K562 (cell line): ENCODE measurements at regions not wholly inside any gene's neighbourhood (a gene's known extent, or its start where the extent isn't known, plus 50 kb on each side); places are given as distances from the start of the nearest gene placed in this dataset.

ENCODE experiments used
- CBX3 ChIP-seq, 2 experiments: IDR thresholded peaks; 1 replicate in 1 of 2; 2 replicates in 1 of 2; pipeline ENCODE4 v1.6.1; 2012; ENCODE audit warnings: inconsistent platforms in 2 of 2, low read length in 2 of 2, borderline replicate concordance in 1 of 2, control low read depth in 1 of 2
- CEBPB ChIP-seq: fragments of 450-650 bp; IDR thresholded peaks from 2 replicates; pipeline ENCODE4 v1.6.1; 2016; ENCODE audit warnings: missing genetic modification characterization, missing compliant biosample characterization
- CEBPG ChIP-seq, 3 experiments: fragments of 200-800 bp in 1 of 3; sonication (Bioruptor generic) in 1 of 3; sonication (generic) in 1 of 3; formaldehyde crosslinking in 1 of 3; IDR thresholded peaks in 2 of 3; conservative IDR thresholded peaks in 1 of 3; 2 replicates each; pipeline versions ENCODE4 v1.6.1 to v1.8.0; 2016 to 2022; ENCODE audit warnings: missing compliant biosample characterization in 2 of 3, missing genetic modification characterization in 2 of 3, mild to moderate bottlenecking in 1 of 3, missing genetic modification reagents in 1 of 3
- DPF2 ChIP-seq: fragments of 450-650 bp; IDR thresholded peaks from 2 replicates; pipeline ENCODE4 v1.6.1; 2016
- EP300 ChIP-seq: IDR thresholded peaks from 2 replicates; pipeline ENCODE4 v1.6.1; 2012; ENCODE audit warnings: low read length, improper control_type of control experiment
- ETV6 ChIP-seq, 3 experiments: fragments of 150-350 bp in 1 of 3; sonication (generic) in 1 of 3; formaldehyde crosslinking in 1 of 3; IDR thresholded peaks; 2 replicates each; pipeline versions ENCODE4 v1.6.1 to v1.8.0; 2014 to 2022; ENCODE audit warnings: borderline replicate concordance in 2 of 3, low read depth in 2 of 3, antibody characterized with exemption in 1 of 3, low read length in 1 of 3, mild to moderate bottlenecking in 1 of 3, missing genetic modification reagents in 1 of 3
- FOXA3 ChIP-seq, 2 experiments: fragments of 450-650 bp in 1 of 2; sonication (generic) in 1 of 2; formaldehyde crosslinking; IDR thresholded peaks in 1 of 2; conservative IDR thresholded peaks in 1 of 2; 2 replicates each; pipeline versions ENCODE4 v1.4.0 to v1.8.0; 2020 to 2022; ENCODE audit warnings: mild to moderate bottlenecking in 2 of 2, missing genetic modification reagents in 1 of 2
- FOXK2 ChIP-seq, 2 experiments: fragments of 450-650 bp; IDR thresholded peaks in 1 of 2; conservative IDR thresholded peaks in 1 of 2; 2 replicates each; pipeline ENCODE4 v1.6.1; 2016; ENCODE audit warnings: low read depth in 2 of 2, mild to moderate bottlenecking in 1 of 2
- HSF4 ChIP-seq: fragments of 250-450 bp; sonication (Bioruptor Pico); IDR thresholded peaks from 2 replicates; pipeline ENCODE4 v2.1.2; 2022; ENCODE audit warnings: mild to moderate bottlenecking, moderate library complexity, borderline replicate concordance
- MEIS2 ChIP-seq: fragments of 450-650 bp; IDR thresholded peaks from 2 replicates; pipeline ENCODE4 v1.6.1; 2014; ENCODE audit warnings: mild to moderate bottlenecking; ENCODE audit not compliant: partially characterized antibody
- TEAD4 ChIP-seq, 2 experiments: sonication (generic) in 1 of 2; formaldehyde crosslinking in 1 of 2; IDR thresholded peaks; 2 replicates each; pipeline versions ENCODE4 v1.6.1 to v1.8.0; 2012 to 2022; ENCODE audit warnings: borderline replicate concordance in 1 of 2, inconsistent platforms in 1 of 2, low read length in 1 of 2, mild to moderate bottlenecking in 1 of 2, missing genetic modification reagents in 1 of 2
- YY1 ChIP-seq, 3 experiments: IDR thresholded peaks; 2 replicates each; pipeline ENCODE4 v1.6.1; 2011; ENCODE audit warnings: low read length in 2 of 3, mild to moderate bottlenecking in 2 of 3, moderate library complexity in 2 of 3, borderline replicate concordance in 1 of 3, control low read depth in 1 of 3, low read depth in 1 of 3; ENCODE audit not compliant: insufficient read depth in 3 of 3, insufficient replicate concordance in 2 of 3, control insufficient read depth in 1 of 3, insufficient read length in 1 of 3; ENCODE audit errors: extremely low read depth in 1 of 3
- ZKSCAN8 ChIP-seq: fragments of 200-800 bp; sonication (Bioruptor generic); IDR thresholded peaks from 2 replicates; pipeline ENCODE4 v1.6.1; 2016; ENCODE audit warnings: missing genetic modification characterization, missing compliant biosample characterization
- ZNF324 ChIP-seq: fragments of 250-450 bp; sonication (Bioruptor Pico); IDR thresholded peaks from 2 replicates; pipeline ENCODE4 v1.4.0; 2020; ENCODE audit warnings: mild to moderate bottlenecking
- ZNF586 ChIP-seq: fragments of 450-650 bp; formaldehyde crosslinking; conservative IDR thresholded peaks from 2 replicates; pipeline ENCODE4 v1.4.0; 2020; ENCODE audit warnings: mild to moderate bottlenecking, moderate library complexity
- TF ChIP-seq, protein P1 (sequence below), 2 experiments: IDR thresholded peaks in 1 of 2; conservative IDR thresholded peaks in 1 of 2; 2 replicates each; pipeline ENCODE4 v1.6.1; 2016; ENCODE audit warnings: low read depth in 2 of 2, mild to moderate bottlenecking in 1 of 2, missing compliant biosample characterization in 1 of 2, missing genetic modification characterization in 1 of 2, moderate library complexity in 1 of 2
- TF ChIP-seq, protein P2 (sequence below): fragments of 450-650 bp; IDR thresholded peaks from 2 replicates; pipeline ENCODE4 v1.6.1; 2018; ENCODE audit not compliant: partially characterized antibody

DNA sequence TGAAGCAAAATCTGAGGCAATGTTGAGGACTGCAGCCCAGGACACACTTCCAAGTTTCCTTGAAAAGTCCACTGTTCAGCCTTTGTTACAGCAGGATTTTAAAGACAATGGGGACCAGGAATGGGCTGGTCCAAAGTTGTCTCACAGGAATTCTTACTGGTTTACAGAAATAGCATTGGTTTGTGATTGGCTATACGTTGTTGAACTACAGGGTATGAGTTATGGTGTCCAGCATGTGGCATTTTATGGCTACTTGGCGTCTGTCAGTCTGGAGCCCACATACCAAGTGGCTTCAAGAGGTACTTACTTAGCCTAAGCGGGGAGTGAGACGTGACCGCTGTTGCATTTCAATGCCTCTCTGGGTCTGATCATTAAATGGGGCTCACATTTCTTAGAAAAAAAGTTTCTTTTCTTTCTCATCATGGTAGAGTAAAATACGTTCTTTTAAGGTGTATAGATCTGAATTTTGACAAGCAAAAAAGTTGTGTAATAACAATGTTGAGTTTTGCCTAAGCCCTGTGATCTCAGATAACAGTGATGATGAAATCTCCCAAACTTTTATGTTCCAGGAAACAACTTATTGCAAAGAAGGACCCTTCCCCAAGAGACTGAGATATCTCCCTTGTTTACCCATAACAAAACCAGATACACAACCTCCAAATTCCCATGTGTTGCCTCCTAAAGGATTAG, 100.0 kb upstream of the TRIM24 start (continued):
- TF ChIP-seq CEBPG (CRISPR knock-in tag; IDR thresholded peaks at IDR 0.05) (0 out of 2 replicates have a peak, but pooled peaks have one; percentile 31), CEBPG (tag; conservative IDR thresholded peaks at IDR 0.05 in 1 of 2, IDR thresholded peaks at IDR 0.05 in 1 of 2) (peak; percentile 92 to 94), ZKSCAN8 (0 out of 2 replicates have a peak, but pooled peaks have one; percentile 21), ZNF324 (CRISPR knock-in tag) (no peak), TEAD4 (IDR thresholded peaks at IDR 0.05; ENCODE audit: low read length) (peak; percentile 7; the same call in 1 of the 2 replicates), TEAD4 (CRISPR knock-in tag; IDR thresholded peaks at IDR 0.05; ENCODE audit: borderline replicate concordance) (no peak), ETV6 (IDR thresholded peaks at IDR 0.05; ENCODE audit: borderline replicate concordance in 1 of 2, low read depth in 2 of 2, low read length in 1 of 2) (no peak), ETV6 (CRISPR knock-in tag; IDR thresholded peaks at IDR 0.05; ENCODE audit: borderline replicate concordance) (no peak), FOXA3 (CRISPR knock-in tag; conservative IDR thresholded peaks at IDR 0.05 in 1 of 2, IDR thresholded peaks at IDR 0.05 in 1 of 2) (peak in 1 of 2 experiments; percentile 22; a peak in 1 of 4 replicates), HSF4 (no peak), DPF2 (peak; percentile 48; the same call in 1 of the 2 replicates), FOXK2 (conservative IDR thresholded peaks at IDR 0.05 in 1 of 2, IDR thresholded peaks at IDR 0.05 in 1 of 2; ENCODE audit: low read depth in 2 of 2) (no peak), CEBPB (tag) (peak; percentile 95), ZNF586 (CRISPR knock-in tag) (no peak), MEIS2 (peak; percentile 25), YY1 (IDR thresholded peaks at IDR 0.05; ENCODE audit: borderline replicate concordance in 1 of 3, control insufficient read depth in 1 of 3, extremely low read depth in 1 of 3, insufficient read depth in 3 of 3, insufficient read length in 1 of 3, insufficient replicate concordance in 2 of 3, low read depth in 1 of 3, low read length in 2 of 3) (peak in 1 of 3 experiments; percentile 8), EP300 (peak; percentile 23; the same call in 1 of the 2 replicates), CBX3 (IDR thresholded peaks at IDR 0.05; ENCODE audit: borderline replicate concordance in 1 of 2, low read length in 2 of 2) (0 out of 3 replicates have a peak, but pooled peaks of 1 of the 2 experiments have one; percentile 18)
- TF ChIP-seq, protein P1, sequence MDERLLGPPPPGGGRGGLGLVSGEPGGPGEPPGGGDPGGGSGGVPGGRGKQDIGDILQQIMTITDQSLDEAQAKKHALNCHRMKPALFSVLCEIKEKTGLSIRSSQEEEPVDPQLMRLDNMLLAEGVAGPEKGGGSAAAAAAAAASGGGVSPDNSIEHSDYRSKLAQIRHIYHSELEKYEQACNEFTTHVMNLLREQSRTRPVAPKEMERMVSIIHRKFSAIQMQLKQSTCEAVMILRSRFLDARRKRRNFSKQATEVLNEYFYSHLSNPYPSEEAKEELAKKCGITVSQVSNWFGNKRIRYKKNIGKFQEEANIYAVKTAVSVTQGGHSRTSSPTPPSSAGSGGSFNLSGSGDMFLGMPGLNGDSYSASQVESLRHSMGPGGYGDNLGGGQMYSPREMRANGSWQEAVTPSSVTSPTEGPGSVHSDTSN (CRISPR knock-in tag; IDR thresholded peaks at IDR 0.05; ENCODE audit: low read depth), result no peak
- TF ChIP-seq, protein P1 (tag; conservative IDR thresholded peaks at IDR 0.05; ENCODE audit: low read depth), result 0 out of 2 replicates have a peak, but pooled peaks have one; percentile 13
- TF ChIP-seq, protein P2, sequence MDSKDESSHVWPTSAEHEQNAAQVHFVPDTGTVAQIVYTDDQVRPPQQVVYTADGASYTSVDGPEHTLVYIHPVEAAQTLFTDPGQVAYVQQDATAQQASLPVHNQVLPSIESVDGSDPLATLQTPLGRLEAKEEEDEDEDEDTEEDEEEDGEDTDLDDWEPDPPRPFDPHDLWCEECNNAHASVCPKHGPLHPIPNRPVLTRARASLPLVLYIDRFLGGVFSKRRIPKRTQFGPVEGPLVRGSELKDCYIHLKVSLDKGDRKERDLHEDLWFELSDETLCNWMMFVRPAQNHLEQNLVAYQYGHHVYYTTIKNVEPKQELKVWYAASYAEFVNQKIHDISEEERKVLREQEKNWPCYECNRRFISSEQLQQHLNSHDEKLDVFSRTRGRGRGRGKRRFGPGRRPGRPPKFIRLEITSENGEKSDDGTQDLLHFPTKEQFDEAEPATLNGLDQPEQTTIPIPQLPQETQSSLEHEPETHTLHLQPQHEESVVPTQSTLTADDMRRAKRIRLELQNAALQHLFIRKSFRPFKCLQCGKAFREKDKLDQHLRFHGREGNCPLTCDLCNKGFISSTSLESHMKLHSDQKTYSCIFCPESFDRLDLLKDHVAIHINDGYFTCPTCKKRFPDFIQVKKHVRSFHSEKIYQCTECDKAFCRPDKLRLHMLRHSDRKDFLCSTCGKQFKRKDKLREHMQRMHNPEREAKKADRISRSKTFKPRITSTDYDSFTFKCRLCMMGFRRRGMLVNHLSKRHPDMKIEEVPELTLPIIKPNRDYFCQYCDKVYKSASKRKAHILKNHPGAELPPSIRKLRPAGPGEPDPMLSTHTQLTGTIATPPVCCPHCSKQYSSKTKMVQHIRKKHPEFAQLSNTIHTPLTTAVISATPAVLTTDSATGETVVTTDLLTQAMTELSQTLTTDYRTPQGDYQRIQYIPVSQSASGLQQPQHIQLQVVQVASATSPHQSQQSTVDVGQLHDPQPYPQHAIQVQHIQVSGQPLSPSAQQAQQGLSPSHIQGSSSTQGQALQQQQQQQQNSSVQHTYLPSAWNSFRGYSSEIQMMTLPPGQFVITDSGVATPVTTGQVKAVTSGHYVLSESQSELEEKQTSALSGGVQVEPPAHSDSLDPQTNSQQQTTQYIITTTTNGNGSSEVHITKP, result peak; percentile 11
